ENCODE measurements at regions not wholly inside any gene's neighbourhood (a gene's known extent, or its start where the extent isn't known, plus 50 kb on each side); places are given as distances from the start of the nearest gene placed in this dataset.

DNA sequence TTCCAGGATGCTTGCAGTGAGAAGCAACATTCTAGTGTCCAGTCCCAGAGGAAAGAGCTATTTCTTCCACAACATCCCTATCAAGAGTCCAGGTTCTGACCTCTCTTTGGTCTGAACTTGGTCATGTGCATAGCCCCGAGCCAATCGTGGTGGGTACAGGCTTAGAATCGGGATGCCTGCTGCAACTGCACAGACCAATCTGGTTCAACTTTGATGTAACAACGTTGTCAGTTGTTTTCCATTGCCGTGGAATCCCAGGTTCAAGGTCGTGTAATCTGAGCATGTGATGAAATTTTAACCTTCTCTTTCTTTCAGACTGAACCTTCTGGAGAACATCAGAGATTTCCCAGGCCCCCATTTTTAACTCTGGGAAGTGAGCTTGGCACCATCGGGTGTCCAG is 130.5 kb downstream of the ANKRD60 start:
- Mint-ChIP-seq H3K4me1 (peaks cover 3 to 4% of the 10 kb centered on the region in 2 experiments), H3K36me3 (ENCODE audit: insufficient read depth in 1 of 3, low read depth in 3 of 3) (no peaks in the 10 kb centered on the region), H3K9me3 (no peaks in the 10 kb centered on the region; a peak in 1 of 5 replicates), H3K27me3 (ENCODE audit: low read depth) (peaks cover 4% of the 10 kb centered on the region; the same call in 1 of the 2 replicates), H3K4me3 (no peak overlapping the region), H3K27ac (no peak overlapping the region)
- DNase-seq, result no peak
- Histone ChIP-seq H3K79me1 (ENCODE audit: insufficient read depth, low read depth, low read length, poor library complexity, severe bottlenecking) (no peaks in the 10 kb centered on the region), H2AK5ac (ENCODE audit: insufficient read length, low read length) (no peak overlapping the region), H4K8ac (replicated peaks; ENCODE audit: insufficient read length, low read depth, low read length) (no peak overlapping the region), H3K18ac (ENCODE audit: insufficient read length, low read depth, low read length) (no peak overlapping the region), H3K79me2 (ENCODE audit: insufficient read depth, low read length) (no peaks in the 10 kb centered on the region), H2BK5ac (ENCODE audit: insufficient read length, low read length) (no peak overlapping the region), H3K4me2 (ENCODE audit: insufficient read depth, insufficient read length, low read length) (no peak overlapping the region), H3K4ac (ENCODE audit: low read depth, low read length) (no peak overlapping the region), H3K14ac (ENCODE audit: insufficient read depth, low read length) (no peak overlapping the region), H3K23ac (ENCODE audit: insufficient read length, low read depth, low read length) (no peak overlapping the region), H2BK12ac (ENCODE audit: insufficient read length, low read depth, low read length) (no peak overlapping the region), H2AFZ (ENCODE audit: low read length) (no peak overlapping the region), H3K23me2 (ENCODE audit: insufficient read length, low read depth, low read length, poor library complexity, severe bottlenecking) (no peaks in the 10 kb centered on the region), H3K27ac (ENCODE audit: insufficient read length, low read depth, low read length) (no peak overlapping the region), H2BK15ac (ENCODE audit: low read depth, low read length) (no peak overlapping the region), H3K4me1 (ENCODE audit: insufficient read depth, low read length) (no peaks in the 10 kb centered on the region), H4K20me1 (ENCODE audit: control insufficient read depth, insufficient read depth, insufficient read length) (no peaks in the 10 kb centered on the region), H2BK120ac (ENCODE audit: low read depth, low read length, poor library complexity, severe bottlenecking) (no peak overlapping the region), H3T11ph (ENCODE audit: low read length) (no peak overlapping the region), H4K91ac (ENCODE audit: insufficient read length, low read depth, low read length) (no peak overlapping the region), H3K27me3 (ENCODE audit: insufficient read depth, low read length) (no peaks in the 10 kb centered on the region), H3K9me3 (ENCODE audit: control insufficient read depth, low read depth, low read length) (no peaks in the 10 kb centered on the region), H3K56ac (ENCODE audit: insufficient read length, low read depth, low read length) (no peak overlapping the region), H3K9ac (ENCODE audit: extremely low read depth, insufficient read length, low read length) (no peak overlapping the region), H2BK20ac (ENCODE audit: low read depth, low read length, poor library complexity, severe bottlenecking) (no peak overlapping the region), H4K5ac (ENCODE audit: insufficient read length, low read depth, low read length) (no peak overlapping the region)
- WGBS (ENCODE audit: extremely low coverage, insufficient read length, low lambda C conversion rate), result no CpG with 5 or more reads among the region's 7 CpGs
- TF ChIP-seq, protein P1, sequence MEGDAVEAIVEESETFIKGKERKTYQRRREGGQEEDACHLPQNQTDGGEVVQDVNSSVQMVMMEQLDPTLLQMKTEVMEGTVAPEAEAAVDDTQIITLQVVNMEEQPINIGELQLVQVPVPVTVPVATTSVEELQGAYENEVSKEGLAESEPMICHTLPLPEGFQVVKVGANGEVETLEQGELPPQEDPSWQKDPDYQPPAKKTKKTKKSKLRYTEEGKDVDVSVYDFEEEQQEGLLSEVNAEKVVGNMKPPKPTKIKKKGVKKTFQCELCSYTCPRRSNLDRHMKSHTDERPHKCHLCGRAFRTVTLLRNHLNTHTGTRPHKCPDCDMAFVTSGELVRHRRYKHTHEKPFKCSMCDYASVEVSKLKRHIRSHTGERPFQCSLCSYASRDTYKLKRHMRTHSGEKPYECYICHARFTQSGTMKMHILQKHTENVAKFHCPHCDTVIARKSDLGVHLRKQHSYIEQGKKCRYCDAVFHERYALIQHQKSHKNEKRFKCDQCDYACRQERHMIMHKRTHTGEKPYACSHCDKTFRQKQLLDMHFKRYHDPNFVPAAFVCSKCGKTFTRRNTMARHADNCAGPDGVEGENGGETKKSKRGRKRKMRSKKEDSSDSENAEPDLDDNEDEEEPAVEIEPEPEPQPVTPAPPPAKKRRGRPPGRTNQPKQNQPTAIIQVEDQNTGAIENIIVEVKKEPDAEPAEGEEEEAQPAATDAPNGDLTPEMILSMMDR (conservative IDR thresholded peaks at IDR 0.05), result no peak
